K562 (cell line): ENCODE measurements at regions not wholly inside any gene's neighbourhood (a gene's known extent, or its start where the extent isn't known, plus 50 kb on each side); places are given as distances from the start of the nearest gene placed in this dataset.
A peak's percentile ranks its signal among the peaks of the same experiment; 100 is the strongest.

Source experiments
- ATF7 ChIP-seq: fragments of 450-650 bp; IDR thresholded peaks from 2 replicates; pipeline ENCODE4 v1.7.1; 2014; ENCODE audit warnings: mild to moderate bottlenecking, moderate library complexity
- BRCA1 ChIP-seq, 2 experiments: fragments of 450-650 bp in 1 of 2; sonication (generic) in 1 of 2; formaldehyde crosslinking in 1 of 2; IDR thresholded peaks; 2 replicates each; pipeline versions ENCODE4 v1.5.0 to v1.6.1; 2017 to 2020; ENCODE audit warnings: mild to moderate bottlenecking in 1 of 2, missing genetic modification reagents in 1 of 2
- DPF2 ChIP-seq: fragments of 450-650 bp; IDR thresholded peaks from 2 replicates; pipeline ENCODE4 v1.6.1; 2016
- ELF1 ChIP-seq: fragments of 200-800 bp; sonication (Bioruptor generic); IDR thresholded peaks from 2 replicates; pipeline ENCODE4 v1.6.1; 2016; ENCODE audit warnings: missing genetic modification characterization, missing compliant biosample characterization
- EZH2 ChIP-seq: IDR thresholded peaks from 2 replicates; pipeline ENCODE4 v1.6.1; 2012; ENCODE audit warnings: low read depth, mild to moderate bottlenecking, inconsistent platforms, low read length, borderline replicate concordance
- HBP1 ChIP-seq: fragments of 450-650 bp; formaldehyde crosslinking; IDR thresholded peaks from 2 replicates; pipeline ENCODE4 v1.4.0; 2022; ENCODE audit warnings: missing genetic modification characterization
- HES1 ChIP-seq: fragments of 450-650 bp; IDR thresholded peaks from 2 replicates; pipeline ENCODE4 v1.6.1; 2016; ENCODE audit warnings: low read depth, mild to moderate bottlenecking, moderate library complexity
- KHSRP ChIP-seq: fragments of 450-650 bp; IDR thresholded peaks from 2 replicates; pipeline ENCODE4 v1.6.1; 2017
- KLF13 ChIP-seq: fragments of 450-650 bp; IDR thresholded peaks from 2 replicates; pipeline ENCODE4 v1.6.1; 2016; ENCODE audit warnings: missing genetic modification characterization, low read depth, mild to moderate bottlenecking, missing compliant biosample characterization, moderate library complexity, borderline replicate concordance
- MBD1 ChIP-seq: fragments of 250-450 bp; sonication (Bioruptor Pico); IDR thresholded peaks from 2 replicates; pipeline ENCODE4 v1.8.0; 2022; ENCODE audit warnings: inconsistent platforms
- MCM2 ChIP-seq: fragments of 450-650 bp; IDR thresholded peaks from 2 replicates; pipeline ENCODE4 v1.6.1; 2017; ENCODE audit warnings: low read depth, mild to moderate bottlenecking
- MTA2 ChIP-seq: fragments of 450-650 bp; IDR thresholded peaks from 2 replicates; pipeline ENCODE4 v1.6.1; 2016; ENCODE audit warnings: low read depth
- MTF1 ChIP-seq: fragments of 250-450 bp; sonication (Bioruptor Pico); IDR thresholded peaks from 2 replicates; pipeline ENCODE4 v1.9.0; 2021; ENCODE audit warnings: moderate library complexity, mild to moderate bottlenecking, inconsistent platforms, borderline replicate concordance
- POU5F1 ChIP-seq: fragments of 150-350 bp; IDR thresholded peaks from 2 replicates; pipeline ENCODE4 v1.6.1; 2014; ENCODE audit warnings: borderline replicate concordance, low read length, low read depth, mild to moderate bottlenecking; ENCODE audit not compliant: partially characterized antibody
- RBFOX2 ChIP-seq: fragments of 200-400 bp; formaldehyde crosslinking; IDR thresholded peaks from 2 replicates; pipeline ENCODE4 v1.6.1; 2017; ENCODE audit warnings: low read depth, mild to moderate bottlenecking, low read length, moderate library complexity
- RBM25 ChIP-seq: fragments of 200-400 bp; formaldehyde crosslinking; IDR thresholded peaks from 2 replicates; pipeline ENCODE4 v1.6.1; 2018; ENCODE audit warnings: low read length, low read depth, moderate library complexity; ENCODE audit not compliant: severe bottlenecking
- SP2 ChIP-seq: IDR thresholded peaks from 2 replicates; pipeline ENCODE4 v1.6.1; 2011; ENCODE audit warnings: mild to moderate bottlenecking, low read depth, low read length, moderate library complexity; ENCODE audit not compliant: poor library complexity, severe bottlenecking; ENCODE audit errors: extremely low read depth
- SREBF1 ChIP-seq: fragments of 150-350 bp; IDR thresholded peaks from 2 replicates; pipeline ENCODE4 v1.6.1; 2014; ENCODE audit warnings: antibody characterized with exemption, low read depth, low read length, borderline replicate concordance
- TCFL5 ChIP-seq: fragments of 250-450 bp; sonication (Bioruptor Pico); conservative IDR thresholded peaks from 2 replicates; pipeline ENCODE4 v1.6.1; 2021; ENCODE audit warnings: mild to moderate bottlenecking, moderate library complexity, matching md5 sums
- YBX1 ChIP-seq: fragments of 450-650 bp; IDR thresholded peaks from 2 replicates; pipeline ENCODE4 v1.7.1; 2016; ENCODE audit warnings: mild to moderate bottlenecking
- ZKSCAN3 ChIP-seq: fragments of 250-450 bp; sonication (Bioruptor Pico); IDR thresholded peaks from 2 replicates; pipeline ENCODE4 v1.4.0; 2020
- ZKSCAN8 ChIP-seq: fragments of 200-800 bp; sonication (Bioruptor generic); IDR thresholded peaks from 2 replicates; pipeline ENCODE4 v1.6.1; 2016; ENCODE audit warnings: missing genetic modification characterization, missing compliant biosample characterization
- ZNF280A ChIP-seq: fragments of 450-650 bp; IDR thresholded peaks from 2 replicates; pipeline ENCODE4 v1.6.1; 2018; ENCODE audit warnings: mild to moderate bottlenecking, low read depth; ENCODE audit not compliant: partially characterized antibody
- ZNF696 ChIP-seq: fragments of 250-450 bp; sonication (Bioruptor Pico); conservative IDR thresholded peaks from 2 replicates; pipeline ENCODE4 v1.4.0; 2020; ENCODE audit warnings: mild to moderate bottlenecking, moderate library complexity
- ZNF766 ChIP-seq: fragments of 200-800 bp; sonication (Bioruptor generic); conservative IDR thresholded peaks from 2 replicates; pipeline ENCODE4 v1.6.1; 2016; ENCODE audit warnings: missing genetic modification characterization, missing compliant biosample characterization

GRCh38 chr2:144660518-144661316, 140.8 kb upstream of the ZEB2 start (continued):
- TF ChIP-seq TCFL5 (CRISPR knock-in tag) (no peak), ELF1 (tag) (no peak; the same call in 1 of the 2 replicates), KHSRP (no peak), ZKSCAN8 (CRISPR knock-in tag) (no peak), MTF1 (CRISPR knock-in tag) (no peak), MTA2 (no peak), YBX1 (no peak), ATF7 (no peak), SP2 (no peak), ZNF696 (no peak), POU5F1 (no peak), EZH2 (no peak), HBP1 (no peak), ZNF766 (CRISPR knock-in tag) (no peak), RBM25 (no peak), ZNF280A (no peak), KLF13 (no peak), DPF2 (peak; percentile 70; the same call in 1 of the 2 replicates), BRCA1 (IDR thresholded peaks at IDR 0.05) (no peak), BRCA1 (CRISPR knock-in tag; IDR thresholded peaks at IDR 0.05) (no peak), HES1 (peak; percentile 26; the same call in 1 of the 2 replicates), ZKSCAN3 (CRISPR knock-in tag) (no peak), SREBF1 (no peak), RBFOX2 (no peak), MCM2 (no peak), MBD1 (CRISPR knock-in tag) (no peak)
